ENCODE measurements at regions not wholly inside any gene's neighbourhood (a gene's known extent, or its start where the extent isn't known, plus 50 kb on each side); places are given as distances from the start of the nearest gene placed in this dataset.

- no peak for DNase-seq
Observed at GRCh38 chr16:66171578-66171977, 194.9 kb upstream of the CDH5 start.

GRCh38 chr16:66170989-66171388 lies 195.5 kb upstream of the CDH5 start:
- no peak for DNase-seq

GRCh38 chr16:66169817-66170216 lies 196.7 kb upstream of the CDH5 start:
- no peak for DNase-seq

- DNase-seq = no peak
Observed at GRCh38 chr16:66168777-66169176, 197.7 kb upstream of the CDH5 start.

GRCh38 chr16:66167564-66168291 lies 198.8 kb upstream of the CDH5 start:
- DNase-seq = no peak

- no peak for DNase-seq
Observed at GRCh38 chr16:66166490-66166889, 200.0 kb upstream of the CDH5 start.

GRCh38 chr16:66165879-66166278 lies 200.6 kb upstream of the CDH5 start:
- DNase-seq = no peak

GRCh38 chr16:66164581-66165247 lies 201.8 kb upstream of the CDH5 start:
- no peak for DNase-seq

- DNase-seq = peak; percentile 22
Observed at GRCh38 chr16:66162821-66163220, 203.7 kb upstream of the CDH5 start.

- no peak for DNase-seq
Observed at GRCh38 chr16:66161942-66162341, 204.5 kb upstream of the CDH5 start.

GRCh38 chr16:66161269-66161668 lies 205.2 kb upstream of the CDH5 start:
- DNase-seq = no peak

- DNase-seq = no peak
Observed at GRCh38 chr16:66159987-66160386, 206.5 kb upstream of the CDH5 start.

- no peak for DNase-seq
Observed at GRCh38 chr16:66156538-66156937, 210.0 kb upstream of the CDH5 start.

GRCh38 chr16:66155933-66156332 lies 210.6 kb upstream of the CDH5 start:
- no peak for DNase-seq

- peak; percentile 79 for DNase-seq
Observed at GRCh38 chr16:66154801-66155200, 211.7 kb upstream of the CDH5 start.

GRCh38 chr16:66152823-66153393 lies 213.6 kb upstream of the CDH5 start:
- DNase-seq = peak; percentile 37

- DNase-seq = no peak
Observed at GRCh38 chr16:66152181-66152580, 214.3 kb upstream of the CDH5 start.

GRCh38 chr16:66150698-66151482 lies 215.6 kb upstream of the CDH5 start:
- DNase-seq = no peak

- DNase-seq = peak; percentile 69
Observed at GRCh38 chr16:66147291-66147690, 219.2 kb upstream of the CDH5 start.

GRCh38 chr16:66146798-66147197 lies 219.7 kb upstream of the CDH5 start:
- no peak for DNase-seq

- no peak for DNase-seq
Observed at GRCh38 chr16:66144641-66145040, 221.8 kb upstream of the CDH5 start.

- DNase-seq = no peak
Observed at GRCh38 chr16:66143415-66143814, 223.1 kb upstream of the CDH5 start.

- no peak for DNase-seq
Observed at GRCh38 chr16:66141885-66142284, 224.6 kb upstream of the CDH5 start.

Data from tongue (tissue), 1 donor.